ENCODE measurements at regions not wholly inside any gene's neighbourhood (a gene's known extent, or its start where the extent isn't known, plus 50 kb on each side); places are given as distances from the start of the nearest gene placed in this dataset.

DNA sequence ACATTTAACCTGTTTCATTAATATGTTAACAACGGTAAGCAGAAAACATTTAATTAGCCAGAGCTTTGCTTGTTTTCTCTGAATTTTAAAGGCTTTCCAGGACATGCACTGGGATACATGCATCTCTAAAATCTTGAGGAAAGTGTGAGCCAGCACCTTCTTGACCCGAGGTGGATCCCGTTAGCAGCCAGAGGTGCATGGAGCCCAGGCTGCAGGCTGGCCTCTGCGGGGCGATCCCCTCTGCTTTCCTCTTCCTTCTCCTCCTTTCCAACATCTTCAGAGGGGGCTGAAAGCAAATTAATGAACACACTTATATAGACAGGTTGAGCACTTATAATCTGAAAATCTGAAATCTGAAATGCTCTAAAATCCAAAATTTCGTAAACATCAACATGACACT lies 128.7 kb upstream of the CST7 start:
- Histone ChIP-seq H3K27ac (no peak overlapping the region), H3K36me3 (no peaks in the 10 kb centered on the region), H3K4me1 (no peaks in the 10 kb centered on the region), H3K4me3 (no peak overlapping the region), H3K9me3 (no peaks in the 10 kb centered on the region), H3K27me3 (no peaks in the 10 kb centered on the region)
- TF ChIP-seq, protein P1, sequence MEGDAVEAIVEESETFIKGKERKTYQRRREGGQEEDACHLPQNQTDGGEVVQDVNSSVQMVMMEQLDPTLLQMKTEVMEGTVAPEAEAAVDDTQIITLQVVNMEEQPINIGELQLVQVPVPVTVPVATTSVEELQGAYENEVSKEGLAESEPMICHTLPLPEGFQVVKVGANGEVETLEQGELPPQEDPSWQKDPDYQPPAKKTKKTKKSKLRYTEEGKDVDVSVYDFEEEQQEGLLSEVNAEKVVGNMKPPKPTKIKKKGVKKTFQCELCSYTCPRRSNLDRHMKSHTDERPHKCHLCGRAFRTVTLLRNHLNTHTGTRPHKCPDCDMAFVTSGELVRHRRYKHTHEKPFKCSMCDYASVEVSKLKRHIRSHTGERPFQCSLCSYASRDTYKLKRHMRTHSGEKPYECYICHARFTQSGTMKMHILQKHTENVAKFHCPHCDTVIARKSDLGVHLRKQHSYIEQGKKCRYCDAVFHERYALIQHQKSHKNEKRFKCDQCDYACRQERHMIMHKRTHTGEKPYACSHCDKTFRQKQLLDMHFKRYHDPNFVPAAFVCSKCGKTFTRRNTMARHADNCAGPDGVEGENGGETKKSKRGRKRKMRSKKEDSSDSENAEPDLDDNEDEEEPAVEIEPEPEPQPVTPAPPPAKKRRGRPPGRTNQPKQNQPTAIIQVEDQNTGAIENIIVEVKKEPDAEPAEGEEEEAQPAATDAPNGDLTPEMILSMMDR (IDR thresholded peaks at IDR 0.05), result no peak
- DNase-seq (ENCODE audit: low spot score), result no peak

DNA sequence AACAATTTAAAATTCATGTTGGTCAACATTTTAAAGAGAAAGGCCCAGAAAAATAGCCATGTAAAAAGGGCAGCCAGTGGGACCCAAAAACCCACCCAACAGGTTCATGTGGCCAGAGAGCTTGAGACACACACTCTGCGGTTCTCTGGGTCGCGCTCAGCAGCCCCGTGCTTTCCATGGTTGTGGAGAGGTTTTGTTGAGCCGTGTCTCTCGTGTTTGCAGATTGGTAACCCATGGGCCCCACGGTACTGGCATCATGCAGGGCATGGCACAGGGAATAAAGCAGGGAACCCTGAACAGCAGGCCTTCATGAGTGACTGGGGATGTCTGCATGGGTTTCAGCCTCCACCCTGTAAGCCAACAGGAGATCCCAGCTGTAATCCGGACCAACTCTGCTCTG lies 127.7 kb upstream of the CST7 start:
- H3K9me3 ChIP-seq, result no peaks in the 10 kb centered on the region
- no peaks in the 10 kb centered on the region for H3K36me3 ChIP-seq
- H3K27me3 ChIP-seq, result no peaks in the 10 kb centered on the region
- H3K4me3 ChIP-seq, result no peak overlapping the region
- no peak overlapping the region for H3K27ac ChIP-seq
- TF ChIP-seq, protein P1 (IDR thresholded peaks at IDR 0.05), result no peak
- H3K4me1 ChIP-seq, result no peaks in the 10 kb centered on the region
- no peak for DNase-seq (ENCODE audit: low spot score)

DNA sequence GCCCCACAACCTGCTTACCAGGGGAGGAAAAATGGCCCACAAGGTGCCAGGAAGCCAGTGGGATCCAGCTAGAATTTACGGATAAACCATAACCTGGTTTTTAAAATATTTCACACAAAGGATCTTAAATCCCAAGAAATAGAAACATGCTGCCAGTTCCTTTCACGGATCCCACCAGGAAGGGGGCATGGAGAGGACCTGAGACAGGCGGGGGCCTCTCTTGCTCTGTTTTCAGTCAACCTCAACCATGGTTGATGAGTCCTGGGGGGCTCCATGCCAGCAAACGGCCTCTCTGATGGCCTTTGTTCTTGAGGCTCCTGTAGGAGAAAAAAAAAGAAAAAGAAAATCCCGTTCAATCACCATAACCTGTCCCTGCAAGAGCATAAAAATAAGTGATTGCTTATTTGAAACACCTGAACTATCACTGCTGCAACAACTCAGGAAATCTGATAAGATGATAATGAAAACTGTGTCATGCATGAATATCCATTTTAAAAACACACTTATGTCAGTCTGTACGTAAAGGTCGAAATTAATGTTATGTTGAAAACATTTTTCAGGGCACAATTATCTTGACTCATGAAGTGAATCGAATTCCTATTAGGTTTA lies 125.8 kb upstream of the CST7 start:
- no peak overlapping the region for H3K4me3 ChIP-seq
- no peak for DNase-seq (ENCODE audit: low spot score)
- TF ChIP-seq, protein P1 (IDR thresholded peaks at IDR 0.05), result no peak
- no peaks in the 10 kb centered on the region for H3K4me1 ChIP-seq
- H3K36me3 ChIP-seq, result no peaks in the 10 kb centered on the region
- H3K9me3 ChIP-seq, result no peaks in the 10 kb centered on the region
- H3K27ac ChIP-seq, result no peak overlapping the region
- H3K27me3 ChIP-seq, result no peaks in the 10 kb centered on the region

DNA sequence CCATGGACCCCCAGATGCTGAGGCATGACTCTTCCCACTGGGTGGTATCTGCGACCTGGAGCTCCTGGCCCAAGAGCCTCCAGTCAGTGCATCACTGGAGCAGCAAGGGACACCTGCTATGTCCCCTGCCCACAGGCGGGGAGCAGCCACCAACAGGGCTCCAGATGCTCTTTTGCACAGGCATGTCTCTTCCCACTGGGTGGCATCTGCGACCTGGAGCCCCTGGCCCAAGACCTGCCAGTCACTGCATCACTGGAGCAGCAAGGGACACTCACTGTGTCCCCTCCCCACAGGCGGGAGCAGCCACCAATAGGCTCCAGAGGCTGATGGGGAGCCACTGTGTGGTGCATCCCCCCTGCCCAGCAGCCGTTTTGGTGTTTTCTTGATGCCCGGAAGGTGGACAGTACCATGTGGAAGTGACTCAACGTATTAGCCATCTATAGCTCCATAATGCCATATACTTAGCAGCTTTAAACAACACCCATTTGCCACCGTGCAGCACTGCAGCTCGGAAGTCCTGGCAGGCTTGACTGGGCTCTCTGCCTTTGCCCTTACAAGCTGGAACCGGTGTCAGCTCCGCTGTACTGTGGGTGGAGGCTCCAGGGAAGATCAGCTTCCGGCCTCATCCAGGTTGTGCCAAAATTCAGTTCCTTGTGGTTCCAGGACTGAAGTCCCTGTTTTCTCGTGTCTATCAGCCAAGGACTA lies 124.9 kb upstream of the CST7 start:
- DNase-seq (ENCODE audit: low spot score), result no peak
- Histone ChIP-seq H3K9me3 (no peaks in the 10 kb centered on the region), H3K36me3 (no peaks in the 10 kb centered on the region), H3K4me1 (no peaks in the 10 kb centered on the region), H3K4me3 (no peak overlapping the region), H3K27me3 (no peaks in the 10 kb centered on the region), H3K27ac (no peak overlapping the region)
- TF ChIP-seq, protein P1 (IDR thresholded peaks at IDR 0.05), result no peak

DNA sequence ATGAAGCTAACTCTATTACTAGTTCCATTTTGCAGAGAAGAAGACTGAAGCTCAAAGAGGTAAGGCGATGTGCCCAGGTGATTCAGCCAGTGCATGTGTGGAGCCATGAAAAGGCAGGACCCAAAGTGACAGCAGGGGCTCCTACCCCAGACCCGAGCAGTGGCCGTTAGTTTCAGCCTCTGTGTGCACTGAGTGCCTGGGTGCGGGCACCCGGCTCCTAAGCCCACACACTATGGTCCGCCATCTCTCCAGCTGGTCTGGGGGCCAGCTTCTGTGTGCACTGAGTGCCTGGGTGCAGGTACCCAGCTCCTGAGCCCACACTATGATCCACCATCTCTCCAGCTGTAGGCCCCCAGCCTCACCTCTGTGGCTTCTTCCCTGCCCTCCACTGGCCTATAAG lies 123.5 kb upstream of the CST7 start:
- H3K27ac ChIP-seq, result no peak overlapping the region
- no peaks in the 10 kb centered on the region for H3K4me1 ChIP-seq
- DNase-seq (ENCODE audit: low spot score), result no peak
- H3K27me3 ChIP-seq, result no peaks in the 10 kb centered on the region
- no peaks in the 10 kb centered on the region for H3K36me3 ChIP-seq
- TF ChIP-seq, protein P1 (IDR thresholded peaks at IDR 0.05), result no peak
- H3K4me3 ChIP-seq, result no peak overlapping the region
- H3K9me3 ChIP-seq, result no peaks in the 10 kb centered on the region

Data from right atrium auricular region (tissue), 2 donors.